GOT3 (cell line): ENCODE measurements at regions not wholly inside any gene's neighbourhood (a gene's known extent, or its start where the extent isn't known, plus 50 kb on each side); places are given as distances from the start of the nearest gene placed in this dataset.

Experiments
- DNase-seq: peaks from one replicate; lab custom pipeline; 2025; ENCODE audit warnings: mixed read lengths; lab: John Stamatoyannopoulos, UW

DNA sequence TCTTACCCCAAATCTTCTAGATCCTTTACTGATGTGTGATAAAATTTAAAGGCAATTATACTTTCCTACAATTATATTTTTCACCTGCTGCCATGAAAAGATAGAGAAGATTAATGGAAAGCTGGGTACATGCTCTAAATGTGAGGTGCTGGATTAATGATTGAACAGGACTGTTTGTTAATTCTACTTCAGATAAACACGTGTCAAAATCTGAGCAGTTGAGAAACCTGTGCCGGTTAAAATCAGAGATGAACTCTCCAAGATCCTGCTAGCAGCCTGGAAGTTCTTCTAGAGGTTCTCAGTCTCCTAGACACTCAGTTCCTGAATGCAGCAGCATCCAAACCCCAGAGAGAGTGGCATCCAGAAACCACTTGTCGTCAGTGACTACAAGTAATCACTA, 69.2 kb downstream of the INHBA start:
- DNase-seq = no peak

- no peak for DNase-seq
These were observed 72.1 kb downstream of the INHBA start for GRCh38 chr7:41630741-41631140.

GRCh38 chr7:41629711-41630111, 73.2 kb downstream of the INHBA start:
- no peak for DNase-seq

DNA sequence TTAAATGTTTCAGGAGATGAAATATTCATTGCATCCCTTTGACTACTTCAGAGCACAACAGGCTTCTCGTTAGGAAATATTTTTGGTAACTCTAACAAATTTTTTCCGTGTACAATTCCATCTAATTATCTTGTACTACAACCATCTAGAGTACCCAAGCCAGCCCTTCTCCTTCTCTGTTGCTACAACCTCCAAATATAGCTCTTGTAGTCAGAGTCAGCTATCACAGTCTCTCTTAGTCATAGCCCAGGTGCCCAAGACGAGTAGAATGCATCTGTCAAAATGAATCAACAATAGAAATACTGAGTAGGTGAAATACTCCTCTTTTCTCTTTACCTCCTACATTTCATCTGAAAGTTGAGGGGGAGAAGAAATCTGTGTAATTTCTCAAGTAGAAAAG, 74.0 kb downstream of the INHBA start:
- DNase-seq = no peak

- DNase-seq = no peak
These were observed 75.1 kb downstream of the INHBA start for GRCh38 chr7:41627645-41628298.

DNA sequence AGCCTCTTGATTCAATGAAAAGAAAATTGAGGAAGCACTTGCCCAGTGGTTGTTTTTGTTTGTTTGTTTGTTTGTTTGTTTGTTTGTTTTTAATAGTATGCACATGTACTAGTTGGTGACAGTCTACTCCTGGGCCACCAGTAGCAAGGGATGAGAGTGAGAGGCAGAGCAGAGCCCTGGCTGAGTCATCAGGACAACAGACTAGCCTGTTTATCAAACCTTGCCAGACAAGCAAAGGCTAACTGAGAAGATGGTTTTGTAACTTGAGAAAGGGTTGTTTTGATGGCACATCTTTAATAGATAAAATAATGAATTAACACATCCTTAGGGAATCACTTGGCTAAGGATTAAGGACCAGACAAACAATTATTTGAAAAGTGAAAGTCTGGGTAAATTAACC, 78.1 kb downstream of the INHBA start:
- DNase-seq = no peak

GRCh38 chr7:41621953-41622831, 80.7 kb downstream of the INHBA start:
- DNase-seq = no peak

DNA sequence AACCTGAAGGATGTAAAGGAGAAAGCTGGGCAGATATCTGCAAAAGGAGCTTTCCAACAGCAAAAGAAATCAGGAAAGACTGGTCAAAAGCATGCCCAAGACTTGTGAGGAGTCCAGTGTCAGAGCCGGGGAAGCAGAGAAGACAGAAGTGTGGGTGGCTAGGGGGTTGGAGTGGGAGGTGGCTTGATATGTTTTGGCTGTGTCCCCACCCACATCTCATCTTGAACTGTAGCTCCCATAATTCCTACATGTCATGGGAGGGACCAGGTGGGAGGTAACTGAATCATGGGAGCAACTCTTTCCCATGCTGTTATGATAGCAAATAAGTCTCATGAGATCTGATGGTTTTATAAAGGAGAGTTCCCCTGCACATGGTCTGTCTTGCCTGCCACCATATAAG, 84.9 kb downstream of the INHBA start:
- no peak for DNase-seq

- DNase-seq = no peak
These were observed 90.1 kb downstream of the INHBA start for GRCh38 chr7:41612798-41613197.

- no peak for DNase-seq
These were observed 90.5 kb downstream of the INHBA start for GRCh38 chr7:41612386-41612785.

DNA sequence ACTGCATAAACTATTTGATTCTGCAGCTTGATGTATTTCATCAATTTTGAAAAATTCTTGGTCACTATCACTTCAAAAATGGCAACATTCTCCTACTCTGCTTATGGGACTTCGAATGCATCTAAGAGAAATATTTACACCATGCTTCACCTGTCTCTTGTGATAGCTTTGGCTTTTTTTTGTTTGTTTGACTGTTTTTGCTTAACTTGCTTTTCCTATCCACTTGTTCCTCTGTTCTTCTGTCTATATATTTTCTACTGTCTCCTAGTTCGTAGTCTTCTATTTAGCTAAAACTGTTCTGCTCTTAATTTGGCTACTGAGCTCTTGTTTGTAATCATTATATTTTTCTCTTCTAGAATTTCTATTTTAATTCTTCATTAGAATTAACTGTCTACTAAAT, 94.4 kb downstream of the INHBA start:
- DNase-seq = no peak

DNA sequence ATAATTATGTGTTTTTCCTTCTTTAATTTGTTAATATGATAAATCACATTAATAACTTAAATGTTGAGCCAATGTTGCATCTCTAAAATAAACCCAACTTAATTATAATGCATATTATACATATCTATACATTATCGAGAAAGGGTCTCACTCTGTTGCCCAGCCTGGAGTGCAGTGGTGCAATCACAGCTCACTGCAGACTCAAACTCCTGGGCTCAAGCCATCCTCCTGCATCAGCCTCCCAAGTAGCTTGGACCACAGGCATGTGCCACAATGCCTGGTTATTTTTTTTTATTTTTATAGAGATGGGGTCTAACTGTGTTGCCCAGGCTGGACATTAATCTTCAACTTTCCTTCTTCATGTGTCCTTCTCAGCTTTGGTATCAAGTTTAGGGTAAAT, 98.9 kb downstream of the INHBA start:
- no peak for DNase-seq

DNA sequence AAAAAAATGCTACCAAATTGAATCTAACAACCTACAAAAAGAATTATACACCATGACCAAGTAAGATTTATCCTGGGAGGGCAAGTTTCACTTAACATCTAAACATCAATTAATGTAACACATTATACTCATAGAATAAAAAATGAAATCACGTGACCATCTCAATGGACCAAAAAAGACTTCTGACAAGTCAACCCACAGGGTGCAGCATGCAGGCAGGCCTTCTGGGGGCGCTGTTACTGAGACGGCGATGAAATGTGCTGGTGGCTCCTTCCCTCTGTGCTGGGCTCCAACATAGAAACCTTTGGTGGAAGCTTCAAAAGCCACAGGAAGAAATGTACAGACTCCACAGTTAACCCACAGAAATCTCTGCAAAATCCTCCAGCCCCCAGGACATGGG, 103.1 kb downstream of the INHBA start:
- DNase-seq = no peak

GRCh38 chr7:41592794-41593193, 110.1 kb downstream of the INHBA start:
- no peak for DNase-seq

- no peak for DNase-seq
These were observed 110.7 kb downstream of the INHBA start for GRCh38 chr7:41592236-41592635.

DNA sequence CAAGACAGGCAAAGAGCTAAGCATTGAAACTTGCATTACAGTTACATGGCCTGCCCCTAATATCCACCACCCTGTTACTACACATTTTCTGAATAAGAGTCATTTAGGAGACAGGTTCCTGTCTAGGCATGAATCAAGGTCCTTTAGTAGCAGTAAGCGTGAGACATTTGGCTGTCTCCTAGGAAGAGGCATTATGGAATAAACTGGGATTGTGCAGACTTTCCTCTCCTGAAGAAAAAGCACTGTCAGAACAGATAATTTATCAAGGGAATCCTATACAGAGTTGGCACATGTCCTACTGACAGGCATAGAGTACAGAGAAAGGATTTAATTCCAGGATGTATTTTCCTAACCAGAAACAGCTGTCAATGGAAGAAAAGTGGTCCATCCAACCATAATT, 111.9 kb downstream of the INHBA start:
- no peak for DNase-seq

GRCh38 chr7:41588341-41588740, 114.5 kb downstream of the INHBA start:
- no peak for DNase-seq

GRCh38 chr7:41586931-41587640, 115.8 kb downstream of the INHBA start:
- no peak for DNase-seq

- no peak for DNase-seq
These were observed 118.1 kb downstream of the INHBA start for GRCh38 chr7:41584746-41585145.

DNA sequence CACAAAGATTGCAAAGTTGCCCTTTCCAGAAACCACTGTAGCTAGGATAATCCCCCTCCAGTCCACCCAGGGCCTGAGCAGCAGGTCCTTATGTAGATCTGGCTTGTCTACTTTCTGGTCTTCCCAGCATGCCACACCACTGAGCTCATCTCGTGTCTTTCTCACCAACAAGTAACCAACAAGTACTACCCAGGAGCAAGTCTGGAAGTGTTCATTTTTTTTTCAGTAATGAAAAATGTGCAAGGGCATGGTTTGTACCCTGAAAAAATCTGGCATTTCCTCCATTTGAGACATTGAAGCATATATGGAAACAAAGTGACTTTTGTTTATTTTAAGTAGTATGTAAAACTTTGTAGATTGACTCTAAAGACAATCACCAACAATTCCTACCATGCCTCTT, 120.8 kb downstream of the INHBA start:
- DNase-seq = no peak

GRCh38 chr7:41581041-41581440, 121.8 kb downstream of the INHBA start:
- no peak for DNase-seq

- no peak for DNase-seq
These were observed 122.6 kb downstream of the INHBA start for GRCh38 chr7:41579961-41580935.
